ENCODE measurements at regions not wholly inside any gene's neighbourhood (a gene's known extent, or its start where the extent isn't known, plus 50 kb on each side); places are given as distances from the start of the nearest gene placed in this dataset.

GRCh38 chr3:167188592-167188991, 191.5 kb downstream of the ZBBX start:
- DNase-seq (ENCODE audit: low read depth) = no peak

GRCh38 chr3:167187221-167187620, 192.9 kb downstream of the ZBBX start:
- no peak for DNase-seq (ENCODE audit: low read depth)

- DNase-seq (ENCODE audit: low read depth) = no peak
Measured at GRCh38 chr3:167184511-167184910, 195.6 kb downstream of the ZBBX start.

- no peak for DNase-seq (ENCODE audit: low read depth)
Measured at GRCh38 chr3:167172377-167172776, 207.7 kb downstream of the ZBBX start.

- no peak for DNase-seq (ENCODE audit: low read depth)
Measured at GRCh38 chr3:167167491-167167890, 212.6 kb downstream of the ZBBX start.

GRCh38 chr3:167166594-167167253, 213.4 kb downstream of the ZBBX start:
- no peak for DNase-seq (ENCODE audit: low read depth)

GRCh38 chr3:167166012-167166411, 214.1 kb downstream of the ZBBX start:
- no peak for DNase-seq (ENCODE audit: low read depth)

- DNase-seq (ENCODE audit: low read depth) = no peak
Measured at GRCh38 chr3:167163580-167163979, 216.5 kb downstream of the ZBBX start.

GRCh38 chr3:167162083-167162482, 218.0 kb downstream of the ZBBX start:
- no peak for DNase-seq (ENCODE audit: low read depth)

GRCh38 chr3:167160781-167161180, 219.3 kb downstream of the ZBBX start:
- DNase-seq (ENCODE audit: low read depth) = no peak

- no peak for DNase-seq (ENCODE audit: low read depth)
Measured at GRCh38 chr3:167151636-167152035, 228.5 kb downstream of the ZBBX start.

GRCh38 chr3:167148136-167148535, 232.0 kb downstream of the ZBBX start:
- DNase-seq (ENCODE audit: low read depth) = no peak

- no peak for DNase-seq (ENCODE audit: low read depth)
Measured at GRCh38 chr3:167146911-167147310, 233.2 kb downstream of the ZBBX start.

GRCh38 chr3:167125612-167126407, 254.3 kb downstream of the ZBBX start:
- no peak for DNase-seq (ENCODE audit: low read depth)

- DNase-seq (ENCODE audit: low read depth) = no peak
Measured at GRCh38 chr3:167120828-167121227, 259.3 kb downstream of the ZBBX start.

- DNase-seq (ENCODE audit: low read depth) = no peak
Measured at GRCh38 chr3:167116120-167116922, 263.8 kb downstream of the ZBBX start.

- DNase-seq (ENCODE audit: low read depth) = no peak
Measured at GRCh38 chr3:167115331-167115934, 264.7 kb downstream of the ZBBX start.

GRCh38 chr3:167114619-167115018, 265.5 kb downstream of the ZBBX start:
- DNase-seq (ENCODE audit: low read depth) = no peak

GRCh38 chr3:167113035-167113830, 266.9 kb downstream of the ZBBX start:
- DNase-seq (ENCODE audit: low read depth) = no peak

- no peak for DNase-seq (ENCODE audit: low read depth)
Measured at GRCh38 chr3:167110901-167111300, 269.2 kb downstream of the ZBBX start.

GRCh38 chr3:167109746-167110145, 270.4 kb downstream of the ZBBX start:
- DNase-seq (ENCODE audit: low read depth) = no peak

- no peak for DNase-seq (ENCODE audit: low read depth)
Measured at GRCh38 chr3:167106456-167106855, 273.6 kb downstream of the ZBBX start.

Data from EH (cell line).